NCI-H774 (cell line): ENCODE measurements at regions not wholly inside any gene's neighbourhood (a gene's known extent, or its start where the extent isn't known, plus 50 kb on each side); places are given as distances from the start of the nearest gene placed in this dataset.
"Not testable (repeated sequence)": the region's sequence is repeated elsewhere in the genome, so short reads cannot be mapped to it uniquely, and the experiment has no call there.

Experiments used
- DNase-seq: peaks from one replicate; lab custom pipeline; 2025; lab: John Stamatoyannopoulos, UW

- not testable (repeated sequence) for DNase-seq
These were observed 59.6 kb upstream of the DMRTB1 start for GRCh38 chr1:53399370-53400133.

GRCh38 chr1:53400761-53401674 is 58.2 kb upstream of the DMRTB1 start:
- DNase-seq, result no peak

- no peak for DNase-seq
These were observed 57.1 kb upstream of the DMRTB1 start for GRCh38 chr1:53401813-53402745.

- DNase-seq, result no peak
These were observed 56.1 kb upstream of the DMRTB1 start for GRCh38 chr1:53402891-53403655.

- no peak for DNase-seq
These were observed 53.5 kb upstream of the DMRTB1 start for GRCh38 chr1:53405737-53406136.

- DNase-seq, result no peak
These were observed 52.5 kb upstream of the DMRTB1 start for GRCh38 chr1:53406551-53407235.

- DNase-seq, result no peak
These were observed 51.0 kb upstream of the DMRTB1 start for GRCh38 chr1:53408013-53408754.

- no peak for DNase-seq
These were observed 50.5 kb upstream of the DMRTB1 start for GRCh38 chr1:53408755-53409129.

GRCh38 chr1:53409233-53409632 is 50.0 kb upstream of the DMRTB1 start:
- no peak for DNase-seq
